Parathyroid adenoma (tissue), 2 donors: ENCODE measurements at regions not wholly inside any gene's neighbourhood (a gene's known extent, or its start where the extent isn't known, plus 50 kb on each side); places are given as distances from the start of the nearest gene placed in this dataset.

Source experiments
- H2AFZ ChIP-seq: fragments of 300-600 bp; sonication (generic); one replicate; pipeline ENCODE4 v1.7.0; 2017; ENCODE audit warnings: antibody characterized with exemption, mild to moderate bottlenecking
- H3K27ac ChIP-seq: fragments of 300-600 bp; sonication (generic); one replicate; pipeline ENCODE4 v1.7.0; 2017
- H3K27me3 ChIP-seq: fragments of 300-600 bp; sonication (generic); one replicate; pipeline ENCODE4 v1.7.0; 2017; ENCODE audit warnings: low read length; ENCODE audit not compliant: control insufficient read depth, insufficient read depth
- H3K36me3 ChIP-seq: fragments of 300-600 bp; sonication (generic); one replicate; pipeline ENCODE4 v1.7.0; 2017; ENCODE audit warnings: low read length; ENCODE audit not compliant: control insufficient read depth, insufficient read depth
- H3K4me1 ChIP-seq: fragments of 300-600 bp; sonication (generic); one replicate; pipeline ENCODE4 v1.7.0; 2017; ENCODE audit warnings: control low read depth
- H3K4me2 ChIP-seq: fragments of 300-600 bp; sonication (generic); one replicate; pipeline ENCODE4 v1.7.0; 2017; ENCODE audit warnings: low read length
- H3K4me3 ChIP-seq: fragments of 300-600 bp; sonication (generic); one replicate; pipeline ENCODE4 v1.7.0; 2017; ENCODE audit warnings: low read depth, low read length
- H3K79me2 ChIP-seq: fragments of 300-600 bp; sonication (generic); one replicate; pipeline ENCODE4 v1.7.0; 2017; ENCODE audit warnings: control low read depth
- H3K9ac ChIP-seq: fragments of 300-600 bp; sonication (generic); one replicate; pipeline ENCODE4 v1.7.0; 2017; ENCODE audit warnings: mild to moderate bottlenecking
- H3K9me3 ChIP-seq: fragments of 300-600 bp; sonication (generic); one replicate; pipeline ENCODE4 v1.7.0; 2017; ENCODE audit warnings: low read length; ENCODE audit not compliant: control insufficient read depth
- CTCF ChIP-seq: fragments of 300-600 bp; sonication (generic); IDR thresholded peaks from one replicate; pipeline ENCODE4 v1.7.0; 2017; ENCODE audit warnings: antibody characterized with exemption, mild to moderate bottlenecking
- donor health status: primary hyperparathyroidism.

GRCh38 chr1:218728898-218729565 lies 383.9 kb downstream of the TGFB2 start:
- Histone ChIP-seq H3K9ac (no peak overlapping the region), H3K27me3 (no peaks in the 10 kb centered on the region), H3K27ac (no peak overlapping the region), H3K36me3 (no peaks in the 10 kb centered on the region), H3K79me2 (no peaks in the 10 kb centered on the region), H2AFZ (peak overlapping the region; percentile 33), H3K4me3 (no peak overlapping the region), H3K4me1 (no peaks in the 10 kb centered on the region), H3K4me2 (no peak overlapping the region), H3K9me3 (no peaks in the 10 kb centered on the region)
- TF ChIP-seq CTCF: no peak

GRCh38 chr1:218735436-218736032 lies 390.4 kb downstream of the TGFB2 start:
- Histone ChIP-seq H3K4me3 (no peak overlapping the region), H3K4me2 (no peak overlapping the region), H3K27ac (no peak overlapping the region), H3K79me2 (no peaks in the 10 kb centered on the region), H3K9me3 (no peaks in the 10 kb centered on the region), H3K27me3 (no peaks in the 10 kb centered on the region), H3K4me1 (no peaks in the 10 kb centered on the region), H2AFZ (no peak overlapping the region), H3K36me3 (no peaks in the 10 kb centered on the region), H3K9ac (no peak overlapping the region)
- TF ChIP-seq CTCF: no peak

GRCh38 chr1:218739426-218739825 lies 394.3 kb downstream of the TGFB2 start:
- no peak overlapping the region for H3K27ac ChIP-seq
- H3K4me3 ChIP-seq: no peak overlapping the region
- no peaks in the 10 kb centered on the region for H3K79me2 ChIP-seq
- no peaks in the 10 kb centered on the region for H3K27me3 ChIP-seq
- H3K4me2 ChIP-seq: no peak overlapping the region
- no peak for TF ChIP-seq CTCF
- H3K9me3 ChIP-seq: no peaks in the 10 kb centered on the region
- no peak overlapping the region for H3K9ac ChIP-seq
- no peaks in the 10 kb centered on the region for H3K4me1 ChIP-seq
- H3K36me3 ChIP-seq: no peaks in the 10 kb centered on the region
- no peak overlapping the region for H2AFZ ChIP-seq

GRCh38 chr1:218741852-218742251 lies 396.7 kb downstream of the TGFB2 start:
- Histone ChIP-seq H3K4me3 (no peak overlapping the region), H3K4me2 (no peak overlapping the region), H2AFZ (no peak overlapping the region), H3K36me3 (no peaks in the 10 kb centered on the region), H3K9ac (no peak overlapping the region), H3K79me2 (no peaks in the 10 kb centered on the region), H3K4me1 (no peaks in the 10 kb centered on the region), H3K27me3 (no peaks in the 10 kb centered on the region), H3K27ac (no peak overlapping the region), H3K9me3 (peaks cover 5% of the 10 kb centered on the region)
- no peak for TF ChIP-seq CTCF
